ENCODE measurements at regions not wholly inside any gene's neighbourhood (a gene's known extent, or its start where the extent isn't known, plus 50 kb on each side); places are given as distances from the start of the nearest gene placed in this dataset.

GRCh38 chr6:168386973-168387372 lies 54.0 kb upstream of the SMOC2 start:
- H3K27ac Mint-ChIP-seq, result no peak overlapping the region
- H3K9me3 ChIP-seq (ENCODE audit: control insufficient read depth, low read length), result no peaks in the 10 kb centered on the region
- no peaks in the 10 kb centered on the region for H3K36me3 ChIP-seq (ENCODE audit: control insufficient read depth, insufficient read depth, low read length)
- no peak for TF ChIP-seq CTCF (conservative IDR thresholded peaks at IDR 0.05)
- no peaks in the 10 kb centered on the region for H3K36me3 Mint-ChIP-seq (ENCODE audit: low read depth)
- DNase-seq, result no peak
- H3K4me3 ChIP-seq (ENCODE audit: low read length), result no peak overlapping the region
- H3K9ac ChIP-seq (ENCODE audit: extremely low read depth, low read length, poor library complexity, severe bottlenecking), result no peak overlapping the region
- peaks cover 6% of the 10 kb centered on the region for H3K4me1 Mint-ChIP-seq
- H3K9me3 Mint-ChIP-seq, result peaks cover 5% of the 10 kb centered on the region
- no peaks in the 10 kb centered on the region for H3K27me3 ChIP-seq (ENCODE audit: control insufficient read depth, insufficient read depth, low read length, poor library complexity, severe bottlenecking)
- H3K4me3 Mint-ChIP-seq, result no peak overlapping the region
- H3K27ac ChIP-seq (ENCODE audit: low read depth, low read length), result no peak overlapping the region
- 95 to 100% methylated on average over 1 to 9 of the region's 9 CpGs for WGBS, 2 experiments (ENCODE audit: insufficient coverage in 1 of 2, insufficient read length in 1 of 2)
- H3K4me1 ChIP-seq (ENCODE audit: control insufficient read depth, insufficient read depth, low read length), result no peaks in the 10 kb centered on the region
- no peaks in the 10 kb centered on the region for H3K27me3 Mint-ChIP-seq (ENCODE audit: insufficient read depth)

GRCh38 chr6:168387426-168387825 lies 53.6 kb upstream of the SMOC2 start:
- no peaks in the 10 kb centered on the region for H3K27me3 Mint-ChIP-seq (ENCODE audit: insufficient read depth)
- no peak overlapping the region for H3K4me3 Mint-ChIP-seq
- H3K27ac Mint-ChIP-seq, result no peak overlapping the region
- H3K27me3 ChIP-seq (ENCODE audit: control insufficient read depth, insufficient read depth, low read length, poor library complexity, severe bottlenecking), result no peaks in the 10 kb centered on the region
- peaks cover 6% of the 10 kb centered on the region for H3K4me1 Mint-ChIP-seq
- TF ChIP-seq CTCF (conservative IDR thresholded peaks at IDR 0.05), result no peak
- WGBS, 2 experiments (ENCODE audit: insufficient coverage in 1 of 2, insufficient read length in 1 of 2), result 92 to 94% methylated on average over 6 to 10 of the region's 10 CpGs
- no peaks in the 10 kb centered on the region for H3K9me3 ChIP-seq (ENCODE audit: control insufficient read depth, low read length)
- H3K9ac ChIP-seq (ENCODE audit: extremely low read depth, low read length, poor library complexity, severe bottlenecking), result no peak overlapping the region
- DNase-seq, result no peak
- H3K27ac ChIP-seq (ENCODE audit: low read depth, low read length), result no peak overlapping the region
- H3K36me3 Mint-ChIP-seq (ENCODE audit: low read depth), result no peaks in the 10 kb centered on the region
- H3K4me3 ChIP-seq (ENCODE audit: low read length), result no peak overlapping the region
- H3K4me1 ChIP-seq (ENCODE audit: control insufficient read depth, insufficient read depth, low read length), result no peaks in the 10 kb centered on the region
- H3K36me3 ChIP-seq (ENCODE audit: control insufficient read depth, insufficient read depth, low read length), result no peaks in the 10 kb centered on the region
- H3K9me3 Mint-ChIP-seq, result peaks cover 5% of the 10 kb centered on the region

GRCh38 chr6:168387911-168388310 lies 53.1 kb upstream of the SMOC2 start:
- Histone ChIP-seq H3K9me3 (ENCODE audit: control insufficient read depth, low read length) (no peaks in the 10 kb centered on the region), H3K36me3 (ENCODE audit: control insufficient read depth, insufficient read depth, low read length) (no peaks in the 10 kb centered on the region), H3K27me3 (ENCODE audit: control insufficient read depth, insufficient read depth, low read length, poor library complexity, severe bottlenecking) (no peaks in the 10 kb centered on the region), H3K27ac (ENCODE audit: low read depth, low read length) (no peak overlapping the region), H3K4me1 (ENCODE audit: control insufficient read depth, insufficient read depth, low read length) (no peaks in the 10 kb centered on the region), H3K9ac (ENCODE audit: extremely low read depth, low read length, poor library complexity, severe bottlenecking) (no peak overlapping the region), H3K4me3 (ENCODE audit: low read length) (no peak overlapping the region)
- DNase-seq, result no peak
- Mint-ChIP-seq H3K4me1 (peaks cover 6% of the 10 kb centered on the region), H3K27me3 (ENCODE audit: insufficient read depth) (no peaks in the 10 kb centered on the region), H3K36me3 (ENCODE audit: low read depth) (no peaks in the 10 kb centered on the region), H3K9me3 (peaks cover 3% of the 10 kb centered on the region), H3K4me3 (no peak overlapping the region), H3K27ac (no peak overlapping the region)
- 78 to 90% methylated on average over 11 to 18 of the region's 18 CpGs for WGBS, 2 experiments (ENCODE audit: insufficient coverage in 1 of 2, insufficient read length in 1 of 2)
- TF ChIP-seq CTCF (conservative IDR thresholded peaks at IDR 0.05), result no peak

Measured in endodermal cell (in vitro differentiated cells).